ENCODE measurements at regions not wholly inside any gene's neighbourhood (a gene's known extent, or its start where the extent isn't known, plus 50 kb on each side); places are given as distances from the start of the nearest gene placed in this dataset.

- POLR2A ChIA-PET = no interaction called here
- no peak overlapping the region for H3K9ac ChIP-seq (ENCODE audit: control insufficient read depth, insufficient read depth, low read length)
- RAD21 ChIA-PET (ENCODE audit: unreplicated experiment) = no interaction called here
- CTCF ChIA-PET = no interaction called here
- H3K4me2 ChIP-seq (ENCODE audit: control insufficient read depth, insufficient read depth) = no peak overlapping the region
- 34% methylated on average over 7 of the region's 7 CpGs for WGBS (ENCODE audit: insufficient coverage, insufficient replicate concordance, low lambda C conversion rate, missing lambda C conversion rate)
- in situ Hi-C loops (cut with MboI) (no loop called here), intact Hi-C loops (cut with micrococcal nuclease; ENCODE audit: unreplicated experiment) (loop anchor here (5.0 to 10.0 kb wide), 2 partner anchors 167 to 324 kb away; no protein-coding TSS in a partner anchor)
- DNase-seq (ENCODE audit: low read depth, low spot score) = no peak
- no peak overlapping the region for H3K4me3 ChIP-seq
- ATAC-seq = no peak
- H3K9me3 ChIP-seq (replicated peaks; ENCODE audit: control insufficient read depth, insufficient read depth, low read length) = no peaks in the 10 kb centered on the region; the same call in 2 of the 3 replicates
- no peaks in the 10 kb centered on the region; the same call in none of the 2 replicates for H3K79me2 ChIP-seq (ENCODE audit: control insufficient read depth, insufficient read depth, low read length)
- SMC1A ChIA-PET (ENCODE audit: uncharacterized antibody, unreplicated experiment) = no interaction called here
- H3K4me1 ChIP-seq (ENCODE audit: control insufficient read depth, insufficient read depth, low read length) = no peaks in the 10 kb centered on the region
- FAIRE-seq = no peak
- H2AFZ ChIP-seq (ENCODE audit: control insufficient read depth, low read depth, low read length) = no peak overlapping the region
- no peaks in the 10 kb centered on the region for H3K27me3 ChIP-seq (replicated peaks in 1 of 2; ENCODE audit: control insufficient read depth in 2 of 2, insufficient read depth in 2 of 2, low read length in 1 of 2)
- no TSS peak for BruUV-seq (replicated peaks)
- no peaks in the 10 kb centered on the region for H3K36me3 ChIP-seq (ENCODE audit: control insufficient read depth in 2 of 2, insufficient read depth in 2 of 2, low read length in 1 of 2)
- no peaks in the 10 kb centered on the region for H4K20me1 ChIP-seq (ENCODE audit: control insufficient read depth, insufficient read depth)
- TF ChIP-seq LARP7 (IDR thresholded peaks at IDR 0.05) (no peak), TCF3 (IDR thresholded peaks at IDR 0.05; ENCODE audit: borderline replicate concordance, insufficient read depth, low read depth, low read length) (no peak), MTA3 (IDR thresholded peaks at IDR 0.05; ENCODE audit: borderline replicate concordance, low read length) (no peak), ZNF217 (IDR thresholded peaks at IDR 0.05) (no peak), SIX5 (IDR thresholded peaks at IDR 0.05; ENCODE audit: low read depth, low read length, severe bottlenecking) (no peak), BCLAF1 (IDR thresholded peaks at IDR 0.05) (no peak), POLR2AphosphoS2 (IDR thresholded peaks at IDR 0.05; ENCODE audit: low read depth, low read length) (no peak), SIN3A (IDR thresholded peaks at IDR 0.05; ENCODE audit: low read depth, low read length) (no peak)
- TF ChIP-seq, protein P1, sequence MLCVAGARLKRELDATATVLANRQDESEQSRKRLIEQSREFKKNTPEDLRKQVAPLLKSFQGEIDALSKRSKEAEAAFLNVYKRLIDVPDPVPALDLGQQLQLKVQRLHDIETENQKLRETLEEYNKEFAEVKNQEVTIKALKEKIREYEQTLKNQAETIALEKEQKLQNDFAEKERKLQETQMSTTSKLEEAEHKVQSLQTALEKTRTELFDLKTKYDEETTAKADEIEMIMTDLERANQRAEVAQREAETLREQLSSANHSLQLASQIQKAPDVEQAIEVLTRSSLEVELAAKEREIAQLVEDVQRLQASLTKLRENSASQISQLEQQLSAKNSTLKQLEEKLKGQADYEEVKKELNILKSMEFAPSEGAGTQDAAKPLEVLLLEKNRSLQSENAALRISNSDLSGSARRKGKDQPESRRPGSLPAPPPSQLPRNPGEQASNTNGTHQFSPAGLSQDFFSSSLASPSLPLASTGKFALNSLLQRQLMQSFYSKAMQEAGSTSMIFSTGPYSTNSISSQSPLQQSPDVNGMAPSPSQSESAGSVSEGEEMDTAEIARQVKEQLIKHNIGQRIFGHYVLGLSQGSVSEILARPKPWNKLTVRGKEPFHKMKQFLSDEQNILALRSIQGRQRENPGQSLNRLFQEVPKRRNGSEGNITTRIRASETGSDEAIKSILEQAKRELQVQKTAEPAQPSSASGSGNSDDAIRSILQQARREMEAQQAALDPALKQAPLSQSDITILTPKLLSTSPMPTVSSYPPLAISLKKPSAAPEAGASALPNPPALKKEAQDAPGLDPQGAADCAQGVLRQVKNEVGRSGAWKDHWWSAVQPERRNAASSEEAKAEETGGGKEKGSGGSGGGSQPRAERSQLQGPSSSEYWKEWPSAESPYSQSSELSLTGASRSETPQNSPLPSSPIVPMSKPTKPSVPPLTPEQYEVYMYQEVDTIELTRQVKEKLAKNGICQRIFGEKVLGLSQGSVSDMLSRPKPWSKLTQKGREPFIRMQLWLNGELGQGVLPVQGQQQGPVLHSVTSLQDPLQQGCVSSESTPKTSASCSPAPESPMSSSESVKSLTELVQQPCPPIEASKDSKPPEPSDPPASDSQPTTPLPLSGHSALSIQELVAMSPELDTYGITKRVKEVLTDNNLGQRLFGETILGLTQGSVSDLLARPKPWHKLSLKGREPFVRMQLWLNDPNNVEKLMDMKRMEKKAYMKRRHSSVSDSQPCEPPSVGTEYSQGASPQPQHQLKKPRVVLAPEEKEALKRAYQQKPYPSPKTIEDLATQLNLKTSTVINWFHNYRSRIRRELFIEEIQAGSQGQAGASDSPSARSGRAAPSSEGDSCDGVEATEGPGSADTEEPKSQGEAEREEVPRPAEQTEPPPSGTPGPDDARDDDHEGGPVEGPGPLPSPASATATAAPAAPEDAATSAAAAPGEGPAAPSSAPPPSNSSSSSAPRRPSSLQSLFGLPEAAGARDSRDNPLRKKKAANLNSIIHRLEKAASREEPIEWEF (IDR thresholded peaks at IDR 0.05; ENCODE audit: insufficient replicate concordance, low read depth, low read length) = no peak
- H3K27ac ChIP-seq (ENCODE audit: control insufficient read depth, insufficient read depth) = no peak overlapping the region
Measured at GRCh38 chrX:40179283-40179682, 81.5 kb upstream of the BCOR start.
